HepG2 (cell line): ENCODE measurements at regions not wholly inside any gene's neighbourhood (a gene's known extent, or its start where the extent isn't known, plus 50 kb on each side); places are given as distances from the start of the nearest gene placed in this dataset.

Source experiments
- BRCA1 ChIP-seq: sonication (generic); formaldehyde crosslinking; IDR thresholded peaks from 2 replicates; pipeline ENCODE4 v1.4.0; 2020; ENCODE audit warnings: missing genetic modification reagents
- CCDC6 ChIP-seq: sonication (generic); formaldehyde crosslinking; IDR thresholded peaks from 2 replicates; pipeline ENCODE4 v1.8.1; 2022; ENCODE audit warnings: mild to moderate bottlenecking, missing genetic modification reagents, moderate library complexity
- CREB1 ChIP-seq, 2 experiments: fragments of 450-650 bp in 1 of 2; IDR thresholded peaks; 2 replicates each; pipeline ENCODE4 v1.6.1; 2016 to 2017; ENCODE audit warnings: control low read depth in 1 of 2, mild to moderate bottlenecking in 1 of 2, missing compliant biosample characterization in 1 of 2, missing genetic modification characterization in 1 of 2
- FOXC1 ChIP-seq: sonication (generic); formaldehyde crosslinking; IDR thresholded peaks from 2 replicates; pipeline ENCODE4 v1.8.0; 2022; ENCODE audit warnings: mild to moderate bottlenecking, missing genetic modification reagents, borderline replicate concordance
- HCFC1 ChIP-seq: fragments of 150-350 bp; IDR thresholded peaks from 2 replicates; pipeline ENCODE4 v1.6.1; 2014; ENCODE audit warnings: low read depth, low read length
- HNF4A ChIP-seq: sonication (generic); formaldehyde crosslinking; IDR thresholded peaks from 2 replicates; pipeline ENCODE4 v1.4.0; 2020; ENCODE audit warnings: missing genetic modification reagents
- KLF16 ChIP-seq, 2 experiments: sonication (generic) in 1 of 2; formaldehyde crosslinking in 1 of 2; IDR thresholded peaks; 2 replicates each; pipeline versions ENCODE4 v1.6.1 to v1.8.0; 2016 to 2023; ENCODE audit warnings: missing genetic modification reagents in 2 of 2, missing compliant biosample characterization in 1 of 2
- MAFF ChIP-seq: IDR thresholded peaks from 2 replicates; pipeline ENCODE4 v1.6.1; 2011; ENCODE audit warnings: low read depth, low read length, improper control_type of control experiment
- RAD51 ChIP-seq: fragments of 450-650 bp; IDR thresholded peaks from 2 replicates; pipeline ENCODE4 v1.6.1; 2016; ENCODE audit warnings: borderline replicate concordance
- RNF2 ChIP-seq: fragments of 450-650 bp; conservative IDR thresholded peaks from 2 replicates; pipeline ENCODE4 v1.6.1; 2016; ENCODE audit warnings: low read depth
- ZNF724P ChIP-seq: sonication (generic); formaldehyde crosslinking; IDR thresholded peaks from 2 replicates; pipeline ENCODE4 v1.8.0; 2022; ENCODE audit warnings: missing genetic modification reagents, borderline replicate concordance
- ZSCAN30 ChIP-seq: sonication (generic); formaldehyde crosslinking; IDR thresholded peaks from 2 replicates; pipeline ENCODE4 v1.5.0; 2020; ENCODE audit warnings: mild to moderate bottlenecking, missing genetic modification reagents
- TF ChIP-seq, protein P1 (sequence below): IDR thresholded peaks from 2 replicates; pipeline ENCODE4 v1.4.0; 2020; ENCODE audit warnings: mild to moderate bottlenecking, missing genetic modification reagents

DNA sequence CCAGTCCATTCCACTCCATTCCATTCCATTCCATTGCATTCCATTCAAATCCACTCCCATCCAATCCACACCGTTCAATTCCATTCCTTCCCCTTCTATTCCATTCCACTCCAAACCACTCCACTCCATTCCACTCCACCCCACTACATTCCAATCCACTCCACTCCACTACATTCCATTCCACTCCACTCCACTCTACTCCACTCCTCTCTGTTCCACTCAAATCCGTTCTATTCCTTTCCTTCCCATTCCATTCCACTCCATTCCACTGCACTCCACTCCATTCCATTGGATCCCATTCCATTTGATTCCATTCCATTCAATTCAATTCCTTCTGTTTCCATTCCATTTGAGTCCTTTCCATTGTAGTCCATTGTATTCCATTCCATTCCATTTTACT, 2568.3 kb upstream of the TPTE start (continued):
- TF ChIP-seq, protein P1, sequence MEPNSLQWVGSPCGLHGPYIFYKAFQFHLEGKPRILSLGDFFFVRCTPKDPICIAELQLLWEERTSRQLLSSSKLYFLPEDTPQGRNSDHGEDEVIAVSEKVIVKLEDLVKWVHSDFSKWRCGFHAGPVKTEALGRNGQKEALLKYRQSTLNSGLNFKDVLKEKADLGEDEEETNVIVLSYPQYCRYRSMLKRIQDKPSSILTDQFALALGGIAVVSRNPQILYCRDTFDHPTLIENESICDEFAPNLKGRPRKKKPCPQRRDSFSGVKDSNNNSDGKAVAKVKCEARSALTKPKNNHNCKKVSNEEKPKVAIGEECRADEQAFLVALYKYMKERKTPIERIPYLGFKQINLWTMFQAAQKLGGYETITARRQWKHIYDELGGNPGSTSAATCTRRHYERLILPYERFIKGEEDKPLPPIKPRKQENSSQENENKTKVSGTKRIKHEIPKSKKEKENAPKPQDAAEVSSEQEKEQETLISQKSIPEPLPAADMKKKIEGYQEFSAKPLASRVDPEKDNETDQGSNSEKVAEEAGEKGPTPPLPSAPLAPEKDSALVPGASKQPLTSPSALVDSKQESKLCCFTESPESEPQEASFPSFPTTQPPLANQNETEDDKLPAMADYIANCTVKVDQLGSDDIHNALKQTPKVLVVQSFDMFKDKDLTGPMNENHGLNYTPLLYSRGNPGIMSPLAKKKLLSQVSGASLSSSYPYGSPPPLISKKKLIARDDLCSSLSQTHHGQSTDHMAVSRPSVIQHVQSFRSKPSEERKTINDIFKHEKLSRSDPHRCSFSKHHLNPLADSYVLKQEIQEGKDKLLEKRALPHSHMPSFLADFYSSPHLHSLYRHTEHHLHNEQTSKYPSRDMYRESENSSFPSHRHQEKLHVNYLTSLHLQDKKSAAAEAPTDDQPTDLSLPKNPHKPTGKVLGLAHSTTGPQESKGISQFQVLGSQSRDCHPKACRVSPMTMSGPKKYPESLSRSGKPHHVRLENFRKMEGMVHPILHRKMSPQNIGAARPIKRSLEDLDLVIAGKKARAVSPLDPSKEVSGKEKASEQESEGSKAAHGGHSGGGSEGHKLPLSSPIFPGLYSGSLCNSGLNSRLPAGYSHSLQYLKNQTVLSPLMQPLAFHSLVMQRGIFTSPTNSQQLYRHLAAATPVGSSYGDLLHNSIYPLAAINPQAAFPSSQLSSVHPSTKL (CRISPR knock-in tag), result no peak
- TF ChIP-seq KLF16 (CRISPR knock-in tag; IDR thresholded peaks at IDR 0.05) (no peak), HCFC1 (no peak), ZSCAN30 (CRISPR knock-in tag) (no peak), RNF2 (no peak), MAFF (no peak), HNF4A (CRISPR knock-in tag) (no peak), CREB1 (IDR thresholded peaks at IDR 0.05) (0 out of 2 replicates have a peak, but pooled peaks have one; percentile 0), CREB1 (CRISPR knock-in tag; IDR thresholded peaks at IDR 0.05) (no peak), ZNF724P (CRISPR knock-in tag) (no peak), CCDC6 (CRISPR knock-in tag) (no peak), BRCA1 (no peak), RAD51 (peak; percentile 43; the same call in 1 of the 2 replicates), FOXC1 (CRISPR knock-in tag) (no peak)
